Activated naive CD8-positive, alpha-beta T cell treated with anti-CD3 and anti-CD28 coated beads, Interleukin-2, amount 50 U/mL, for 24 hours (primary cell): ENCODE measurements at regions not wholly inside any gene's neighbourhood (a gene's known extent, or its start where the extent isn't known, plus 50 kb on each side); places are given as distances from the start of the nearest gene placed in this dataset.
"Not testable (repeated sequence)": the region's sequence is repeated elsewhere in the genome, so short reads cannot be mapped to it uniquely, and the experiment has no call there.

Experiments used
- ATAC-seq: fragments of 150-1000 bp; cut with Tn5 transposase; one replicate; pipeline ENCODE4 v1.10.0; 2021
- DNase-seq: peaks from one replicate; pipeline ENCODE4 v3.0.0; 2021
- H3K27ac Mint-ChIP-seq: one replicate; pipeline ENCODE4 v1.8.0; 2021; ENCODE audit warnings: mild to moderate bottlenecking, mixed read lengths
- H3K27me3 Mint-ChIP-seq: one replicate; pipeline ENCODE4 v1.8.0; 2021; ENCODE audit warnings: mixed read lengths
- H3K36me3 Mint-ChIP-seq: one replicate; pipeline ENCODE4 v1.8.0; 2021; ENCODE audit warnings: low read depth, mixed read lengths
- H3K4me1 Mint-ChIP-seq: one replicate; pipeline ENCODE4 v1.8.0; 2021; ENCODE audit warnings: mixed read lengths
- H3K4me3 Mint-ChIP-seq: one replicate; pipeline ENCODE4 v1.8.0; 2021; ENCODE audit warnings: mild to moderate bottlenecking, moderate library complexity, mixed read lengths
- H3K9me3 Mint-ChIP-seq: one replicate; pipeline ENCODE4 v1.8.0; 2021; ENCODE audit warnings: mixed read lengths

DNA sequence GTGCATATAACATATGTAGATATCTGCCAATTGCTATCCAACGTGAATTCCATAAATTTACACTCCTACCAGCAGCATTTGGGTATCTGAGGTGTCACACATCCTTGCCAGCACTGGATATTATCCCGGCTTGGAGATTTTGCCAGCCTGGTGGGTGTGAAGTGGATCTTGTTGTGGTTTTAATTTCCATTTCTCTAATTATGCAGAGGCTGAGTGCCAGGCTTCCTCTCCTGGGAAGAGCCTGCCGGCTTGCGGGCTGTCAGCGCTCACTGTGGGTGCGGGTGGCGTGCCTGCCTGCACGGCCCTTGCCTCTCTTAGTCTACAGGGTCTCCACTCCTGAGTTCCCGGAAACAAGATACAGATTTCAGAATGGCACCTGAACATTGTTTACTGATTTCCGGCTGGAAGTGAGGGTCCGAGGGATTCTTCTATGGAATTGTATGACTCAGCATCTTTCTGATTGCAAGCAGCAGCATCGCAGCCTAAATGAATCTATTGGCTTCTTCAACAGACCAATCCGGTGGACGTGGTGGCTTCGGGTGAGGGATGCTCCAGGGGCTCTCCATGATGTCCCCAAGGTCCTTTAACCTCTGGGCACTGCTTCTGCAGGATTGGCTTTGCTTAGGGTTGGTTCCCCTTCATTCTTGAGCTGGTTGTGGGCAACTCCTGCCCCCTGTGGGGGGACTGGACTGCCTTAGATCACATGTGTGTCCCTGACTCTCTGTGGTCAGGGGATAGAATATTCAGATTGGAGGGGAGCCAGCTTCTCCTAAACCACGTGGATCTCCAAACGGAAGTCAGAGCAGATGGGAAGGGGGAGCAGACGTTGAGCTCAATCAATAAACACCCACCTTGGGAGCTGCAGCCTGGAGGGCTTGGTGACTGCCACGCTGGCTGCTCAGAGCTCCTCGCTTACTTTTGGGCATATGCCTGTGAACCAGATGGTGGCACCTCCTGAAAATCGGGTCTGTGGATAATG lies 58.0 kb upstream of the LRPAP1 start:
- not testable (repeated sequence) for H3K27me3 Mint-ChIP-seq, DNase-seq, H3K36me3 Mint-ChIP-seq, H3K4me3 Mint-ChIP-seq, H3K9me3 Mint-ChIP-seq, H3K27ac Mint-ChIP-seq, H3K4me1 Mint-ChIP-seq, ATAC-seq

- H3K27me3 Mint-ChIP-seq, result not testable (repeated sequence)
Observed at GRCh38 chr4:3589379-3589778, 57.2 kb upstream of the LRPAP1 start.

DNA sequence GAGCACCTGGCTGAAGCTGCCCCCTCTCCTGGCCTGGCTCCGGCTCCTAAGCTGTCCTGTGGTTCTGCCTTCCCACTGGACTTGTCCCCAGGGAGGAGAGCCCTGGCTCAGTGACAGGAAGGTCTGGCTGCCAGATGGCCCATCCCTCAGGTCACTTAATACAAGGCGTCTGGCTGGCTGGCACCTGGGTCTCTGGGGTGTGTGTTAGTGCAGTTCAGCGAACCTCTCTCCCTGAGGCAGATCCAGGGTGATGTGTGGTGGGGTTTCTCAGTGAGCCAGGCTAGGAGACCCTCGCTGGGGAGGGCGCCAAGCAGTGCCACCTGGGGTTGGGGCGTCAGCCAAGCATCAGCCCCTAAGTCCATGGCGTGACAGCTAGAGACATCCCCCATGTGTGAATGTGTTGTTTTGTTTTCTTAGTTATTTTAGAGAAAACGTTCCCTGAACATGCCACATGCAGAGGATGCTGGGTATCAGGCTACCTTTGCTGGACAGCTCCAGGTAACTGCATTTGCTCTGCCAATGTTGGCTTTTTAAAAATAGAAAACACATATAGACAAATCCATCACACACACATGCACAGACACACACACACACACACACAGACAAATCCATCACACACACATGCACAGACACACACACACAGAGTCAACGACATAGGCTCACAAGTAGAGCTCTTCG lies 56.4 kb upstream of the LRPAP1 start:
- H3K9me3 Mint-ChIP-seq, DNase-seq, ATAC-seq, H3K4me3 Mint-ChIP-seq, H3K36me3 Mint-ChIP-seq, H3K27ac Mint-ChIP-seq, H3K4me1 Mint-ChIP-seq, H3K27me3 Mint-ChIP-seq: not testable (repeated sequence)

More at GRCh38 chr4:3589379-3589778, 57.2 kb upstream of the LRPAP1 start:
- not testable (repeated sequence) for ATAC-seq, H3K4me1 Mint-ChIP-seq, H3K9me3 Mint-ChIP-seq, H3K36me3 Mint-ChIP-seq, H3K27ac Mint-ChIP-seq, DNase-seq, H3K4me3 Mint-ChIP-seq

GRCh38 chr4:3586596-3586995 lies 54.4 kb upstream of the LRPAP1 start:
- not testable (repeated sequence) for DNase-seq, H3K9me3 Mint-ChIP-seq, H3K4me1 Mint-ChIP-seq, H3K27ac Mint-ChIP-seq, H3K27me3 Mint-ChIP-seq, ATAC-seq, H3K4me3 Mint-ChIP-seq, H3K36me3 Mint-ChIP-seq

GRCh38 chr4:3585567-3585966 lies 53.3 kb upstream of the LRPAP1 start:
- H3K36me3 Mint-ChIP-seq, H3K4me3 Mint-ChIP-seq, H3K27me3 Mint-ChIP-seq, H3K9me3 Mint-ChIP-seq, H3K27ac Mint-ChIP-seq, ATAC-seq, H3K4me1 Mint-ChIP-seq, DNase-seq: not testable (repeated sequence)

DNA sequence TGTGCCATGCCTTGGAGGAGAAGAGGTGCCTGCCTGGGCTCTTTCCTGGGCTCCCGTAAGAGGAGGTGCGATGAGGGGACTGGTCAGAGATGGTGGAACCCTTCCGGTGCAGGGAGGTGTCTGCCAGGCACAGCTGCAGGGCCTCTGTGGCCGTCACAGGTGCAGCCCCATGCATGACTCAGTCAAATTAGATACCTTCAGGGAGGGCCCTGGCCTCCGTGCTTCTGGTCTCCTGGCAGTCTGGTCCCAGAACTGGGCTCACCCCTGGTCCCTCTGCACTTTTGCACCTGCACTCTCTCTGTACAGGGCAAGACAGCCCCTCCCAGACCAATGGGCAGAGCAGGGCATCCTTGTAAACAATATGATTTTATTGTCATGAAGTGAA lies 49.9 kb upstream of the LRPAP1 start:
- Mint-ChIP-seq H3K27me3 (peaks cover 11% of the 10 kb centered on the region), H3K27ac (no peak overlapping the region), H3K4me3 (no peak overlapping the region), H3K36me3 (no peaks in the 10 kb centered on the region), H3K4me1 (peaks cover 3% of the 10 kb centered on the region), H3K9me3 (peaks cover 4% of the 10 kb centered on the region)
- ATAC-seq (no peak), DNase-seq (no peak)
